SK-N-SH (cell line): ENCODE measurements at regions not wholly inside any gene's neighbourhood (a gene's known extent, or its start where the extent isn't known, plus 50 kb on each side); places are given as distances from the start of the nearest gene placed in this dataset.

ENCODE experiments used
- CTCF ChIA-PET: fragments of 300-600, 350-600 bp; formaldehyde crosslinking; extraction: SDS; loops from one replicate; lab custom pipeline; 2021; lab: Yijun Ruan, JAX
- POLR2A ChIA-PET: fragments of 350-600 bp; sonication (Branson Sonifier 250); formaldehyde crosslinking; extraction: SDS; loops from one replicate; lab custom pipeline; 2020; ENCODE audit warnings: antibody characterized with exemption, inconsistent platforms; lab: Yijun Ruan, JAX
- DNase-seq: peaks from one replicate; pipeline ENCODE4 v3.0.0; 2012
- H2AFZ ChIP-seq: fragments of 200-600 bp; sonication (generic); 2 replicates; pipeline ENCODE4 v1.8.1; 2016; ENCODE audit warnings: antibody characterized with exemption, mild to moderate bottlenecking, low read depth
- H3F3A ChIP-seq: fragments of 200-600 bp; sonication (generic); replicated peaks from 2 replicates; pipeline ENCODE3; 2016; ENCODE audit warnings: antibody characterized with exemption, mild to moderate bottlenecking; ENCODE audit not compliant: insufficient read depth
- H3K27ac ChIP-seq, 2 experiments: fragments of 200-500 bp in 1 of 2; fragments of 200-600 bp in 1 of 2; sonication (Bioruptor generic) in 1 of 2; sonication (generic), shearing (Covaris generic) in 1 of 2; 2 replicates each; pipeline versions ENCODE4 v1.5.1 to v1.6.1; 2014 to 2016; ENCODE audit warnings: low read depth in 2 of 2, inconsistent platforms in 1 of 2, low read length in 1 of 2, mild to moderate bottlenecking in 1 of 2, mixed read lengths in 1 of 2
- H3K27me3 ChIP-seq: fragments of 200-600 bp; sonication (generic), shearing (Covaris generic); 2 replicates; pipeline ENCODE4 v1.6.1; 2016; ENCODE audit warnings: mixed run types; ENCODE audit not compliant: insufficient read depth
- H3K36me3 ChIP-seq, 2 experiments: fragments of 200-500 bp in 1 of 2; fragments of 200-600 bp in 1 of 2; sonication (Bioruptor generic) in 1 of 2; sonication (generic) in 1 of 2; replicated peaks in 1 of 2; 2 replicates each; pipeline versions ENCODE3 to v1.5.1; 2014 to 2016; ENCODE audit warnings: low read length in 1 of 2, mild to moderate bottlenecking in 1 of 2; ENCODE audit not compliant: insufficient read depth in 2 of 2, control insufficient read depth in 1 of 2
- H3K4me1 ChIP-seq, 2 experiments: fragments of 200-500 bp in 1 of 2; fragments of 200-600 bp in 1 of 2; sonication (Bioruptor generic) in 1 of 2; sonication (generic), shearing (Covaris generic) in 1 of 2; 2 replicates each; pipeline versions ENCODE4 v1.5.1 to v1.6.1; 2014 to 2016; ENCODE audit warnings: low read depth in 1 of 2, low read length in 1 of 2, mixed run types in 1 of 2; ENCODE audit not compliant: insufficient read depth in 2 of 2, control insufficient read depth in 1 of 2
- H3K4me2 ChIP-seq: fragments of 200-600 bp; sonication (generic), shearing (Covaris generic); 2 replicates; pipeline ENCODE4 v1.6.1; 2017; ENCODE audit warnings: mixed run types
- H3K4me3 ChIP-seq, 2 experiments: fragments of 200-500 bp in 1 of 2; fragments of 200-600 bp in 1 of 2; sonication (Bioruptor generic) in 1 of 2; sonication (generic), shearing (Covaris generic) in 1 of 2; 2 replicates each; pipeline versions ENCODE4 v1.5.1 to v1.8.1; 2014 to 2016; ENCODE audit warnings: low read depth in 2 of 2, inconsistent platforms in 1 of 2, low read length in 1 of 2, mild to moderate bottlenecking in 1 of 2, mixed read lengths in 1 of 2, moderate library complexity in 1 of 2
- H3K79me2 ChIP-seq: fragments of 200-600 bp; sonication (generic); 2 replicates; pipeline ENCODE4 v1.8.1; 2017; ENCODE audit warnings: mild to moderate bottlenecking; ENCODE audit not compliant: insufficient read depth
- H3K9ac ChIP-seq: fragments of 200-600 bp; sonication (generic); 2 replicates; pipeline ENCODE4 v1.6.1; 2017; ENCODE audit warnings: mixed run types
- H3K9me2 ChIP-seq: fragments of 200-600 bp; sonication (generic); 2 replicates; pipeline ENCODE4 v1.6.1; 2017; ENCODE audit warnings: mixed run types
- H3K9me3 ChIP-seq: fragments of 200-600 bp; sonication (generic); 2 replicates; pipeline ENCODE4 v1.6.1; 2017; ENCODE audit warnings: mixed run types, mild to moderate bottlenecking, moderate library complexity
- H4K20me1 ChIP-seq: fragments of 200-600 bp; sonication (generic); 2 replicates; pipeline ENCODE4 v1.6.1; 2017; ENCODE audit warnings: mild to moderate bottlenecking, mixed run types; ENCODE audit not compliant: insufficient read depth
- CHD2 ChIP-seq: fragments of 150-350 bp; IDR thresholded peaks from 2 replicates; pipeline ENCODE4 v1.6.1; 2018; ENCODE audit warnings: low read length; ENCODE audit not compliant: partially characterized antibody
- ELF1 ChIP-seq: IDR thresholded peaks from 2 replicates; pipeline ENCODE4 v1.4.0; 2012
- EZH2phosphoT487 ChIP-seq: fragments of 200-600 bp; sonication (generic); IDR thresholded peaks from 2 replicates; pipeline ENCODE4 v1.6.1; 2017; ENCODE audit warnings: low read depth, mixed run types, mild to moderate bottlenecking, antibody characterized with exemption, moderate library complexity, borderline replicate concordance
- FOXJ3 ChIP-seq: sonication (generic); formaldehyde crosslinking; IDR thresholded peaks from 2 replicates; pipeline ENCODE4 v1.5.1; 2020; ENCODE audit warnings: mild to moderate bottlenecking, missing genetic modification reagents
- IRF3 ChIP-seq: fragments of 150-350 bp; IDR thresholded peaks from 2 replicates; pipeline ENCODE4 v1.6.1; 2016; ENCODE audit warnings: mild to moderate bottlenecking, low read depth, low read length
- JUND ChIP-seq: IDR thresholded peaks from 2 replicates; pipeline ENCODE4 v1.4.0; 2012
- MAX ChIP-seq: IDR thresholded peaks from 2 replicates; pipeline ENCODE4 v1.4.0; 2012; ENCODE audit warnings: low read depth
- MEF2A ChIP-seq: IDR thresholded peaks from 2 replicates; pipeline ENCODE4 v1.4.0; 2012; ENCODE audit warnings: low read depth, borderline replicate concordance
- MXI1 ChIP-seq: IDR thresholded peaks from 2 replicates; pipeline ENCODE4 v1.6.1; 2012; ENCODE audit warnings: mild to moderate bottlenecking, low read depth, low read length, improper control_type of control experiment
- POLR2AphosphoS5 ChIP-seq: IDR thresholded peaks from 2 replicates; pipeline ENCODE4 v1.6.1; 2012; ENCODE audit warnings: low read depth, low read length
- RCOR1 ChIP-seq: fragments of 150-350 bp; IDR thresholded peaks from 2 replicates; pipeline ENCODE4 v1.6.1; 2017; ENCODE audit warnings: antibody characterized with exemption, low read length
- REST ChIP-seq: IDR thresholded peaks from 2 replicates; pipeline ENCODE4 v1.6.1; 2012; ENCODE audit warnings: mild to moderate bottlenecking, low read depth, low read length, moderate library complexity
- RFX5 ChIP-seq: IDR thresholded peaks from 2 replicates; pipeline ENCODE4 v1.6.1; 2012; ENCODE audit warnings: mild to moderate bottlenecking, improper control_type of control experiment, low read length
- SIN3A ChIP-seq: IDR thresholded peaks from 2 replicates; pipeline ENCODE4 v1.6.1; 2012; ENCODE audit warnings: low read depth, mild to moderate bottlenecking, low read length, moderate library complexity, borderline replicate concordance
- TAF1 ChIP-seq: IDR thresholded peaks from 2 replicates; pipeline ENCODE4 v1.6.1; 2012; ENCODE audit warnings: low read depth, mild to moderate bottlenecking, low read length, moderate library complexity, borderline replicate concordance
- TEAD4 ChIP-seq: IDR thresholded peaks from 2 replicates; pipeline ENCODE4 v1.4.0; 2012; ENCODE audit warnings: mild to moderate bottlenecking, borderline replicate concordance; ENCODE audit not compliant: insufficient read depth
- USF1 ChIP-seq: IDR thresholded peaks from 2 replicates; pipeline ENCODE4 v1.4.0; 2012; ENCODE audit warnings: low read depth, borderline replicate concordance
- YY1 ChIP-seq: IDR thresholded peaks from 2 replicates; pipeline ENCODE4 v1.4.0; 2012; ENCODE audit warnings: low read depth, mild to moderate bottlenecking
- ZBTB33 ChIP-seq: IDR thresholded peaks from 2 replicates; pipeline ENCODE4 v1.4.0; 2012; ENCODE audit warnings: low read depth, borderline replicate concordance
- WGBS: methylation state at CpG from one replicate; pipeline ENCODE4 v1.1.6; 2017; ENCODE audit warnings: low lambda C conversion rate; 5-methylcytosine and 5-hydroxymethylcytosine counted together

GRCh38 chr11:80621871-80622270 lies 1181.0 kb upstream of the TENM4 start:
- no peak overlapping the region for H3K4me2 ChIP-seq
- H3K9ac ChIP-seq = no peak overlapping the region
- no peak overlapping the region for H3K27ac ChIP-seq
- POLR2A ChIA-PET = no interaction called here
- CTCF ChIA-PET = no interaction called here
- H3K27me3 ChIP-seq = no peaks in the 10 kb centered on the region
- no peaks in the 10 kb centered on the region; a peak in 1 of 4 replicates for H3K4me1 ChIP-seq
- WGBS = 9% methylated on average over 3 of the region's 3 CpGs
- no peaks in the 10 kb centered on the region for H3K79me2 ChIP-seq
- H3K36me3 ChIP-seq = no peaks in the 10 kb centered on the region
- H3F3A ChIP-seq = no peaks in the 10 kb centered on the region
- H2AFZ ChIP-seq = no peak overlapping the region
- no peaks in the 10 kb centered on the region for H4K20me1 ChIP-seq
- DNase-seq = no peak
- H3K9me3 ChIP-seq = no peaks in the 10 kb centered on the region
- no peak for TF ChIP-seq RCOR1
- no peak for TF ChIP-seq ZBTB33
- no peak for TF ChIP-seq MXI1
- no peak for TF ChIP-seq TAF1
- TF ChIP-seq JUND = no peak
- no peak for TF ChIP-seq SIN3A
- TF ChIP-seq MAX = no peak
- no peak for TF ChIP-seq FOXJ3 (CRISPR knock-in tag)
- no peak for TF ChIP-seq RFX5
- TF ChIP-seq CHD2 = no peak
- no peak for TF ChIP-seq TEAD4
- no peak for TF ChIP-seq ELF1
- TF ChIP-seq MEF2A = no peak
- no peak for TF ChIP-seq IRF3
- no peak for TF ChIP-seq USF1
- H3K9me2 ChIP-seq = no peaks in the 10 kb centered on the region
- H3K4me3 ChIP-seq = no peak overlapping the region

- no peak overlapping the region for H2AFZ ChIP-seq
- H3K9me2 ChIP-seq = no peaks in the 10 kb centered on the region
- ChIA-PET CTCF (no interaction called here), POLR2A (no interaction called here)
- H3K27ac ChIP-seq = no peak overlapping the region
- no peak overlapping the region for H3K4me3 ChIP-seq
- H3K9me3 ChIP-seq = no peaks in the 10 kb centered on the region
- no peaks in the 10 kb centered on the region; a peak in 2 of 4 replicates for H3K4me1 ChIP-seq
- H3K4me2 ChIP-seq = no peak overlapping the region
- H3K36me3 ChIP-seq = no peaks in the 10 kb centered on the region
- no peaks in the 10 kb centered on the region for H3K27me3 ChIP-seq
- H3K9ac ChIP-seq = no peak overlapping the region
- no peak for DNase-seq
- H4K20me1 ChIP-seq = no peaks in the 10 kb centered on the region
- TF ChIP-seq REST = no peak
- TF ChIP-seq YY1 = no peak
- TF ChIP-seq TEAD4 = no peak
- no peak for TF ChIP-seq TAF1
- TF ChIP-seq EZH2phosphoT487 = no peak
- TF ChIP-seq POLR2AphosphoS5 = no peak
- no peak for TF ChIP-seq MEF2A
- no peak for TF ChIP-seq ELF1
- no peaks in the 10 kb centered on the region for H3K79me2 ChIP-seq
- no peaks in the 10 kb centered on the region for H3F3A ChIP-seq
- 50% methylated on average over 2 of the region's 2 CpGs for WGBS
These were observed 1180.0 kb upstream of the TENM4 start for GRCh38 chr11:80620867-80621266.
